ENCODE measurements at regions not wholly inside any gene's neighbourhood (a gene's known extent, or its start where the extent isn't known, plus 50 kb on each side); places are given as distances from the start of the nearest gene placed in this dataset.
A peak's percentile ranks its signal among the peaks of the same experiment; 100 is the strongest.
"Not testable (repeated sequence)": the region's sequence is repeated elsewhere in the genome, so short reads cannot be mapped to it uniquely, and the experiment has no call there.

DNA sequence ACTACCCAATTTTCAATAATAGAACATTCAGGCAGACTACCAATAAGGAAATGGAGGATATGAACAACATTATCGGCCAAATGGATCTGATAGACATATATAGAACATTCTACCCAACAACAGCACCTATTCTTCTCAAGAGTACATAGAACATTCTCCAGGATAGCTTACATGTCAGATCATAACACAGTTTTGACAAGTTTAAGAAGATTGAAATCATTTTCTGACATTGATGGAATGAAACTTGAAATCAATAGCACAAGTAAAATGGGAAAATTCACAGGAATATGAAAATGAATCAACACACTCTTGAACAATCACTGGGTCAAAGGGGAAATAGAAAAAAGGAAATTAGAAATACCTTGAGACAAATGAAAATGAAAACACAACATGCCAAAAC lies 94.6 kb upstream of the MEGF10 start:
- H3K27ac ChIP-seq (ENCODE audit: poor library complexity, severe bottlenecking), result no peak overlapping the region
- H3K36me3 ChIP-seq (ENCODE audit: low read depth), result no peaks in the 10 kb centered on the region
- DNase-seq (ENCODE audit: low spot score) (no peak), ATAC-seq (ENCODE audit: low read depth) (no peak)
- no peaks in the 10 kb centered on the region for H3K9me3 ChIP-seq (ENCODE audit: severe bottlenecking)
- H3K27me3 ChIP-seq (ENCODE audit: insufficient read depth, poor library complexity, severe bottlenecking), result no peaks in the 10 kb centered on the region
- H3K4me3 ChIP-seq (ENCODE audit: severe bottlenecking), result no peak overlapping the region
- H3K4me1 ChIP-seq (ENCODE audit: insufficient read depth, poor library complexity, severe bottlenecking), result no peaks in the 10 kb centered on the region
- TF ChIP-seq, protein P1, sequence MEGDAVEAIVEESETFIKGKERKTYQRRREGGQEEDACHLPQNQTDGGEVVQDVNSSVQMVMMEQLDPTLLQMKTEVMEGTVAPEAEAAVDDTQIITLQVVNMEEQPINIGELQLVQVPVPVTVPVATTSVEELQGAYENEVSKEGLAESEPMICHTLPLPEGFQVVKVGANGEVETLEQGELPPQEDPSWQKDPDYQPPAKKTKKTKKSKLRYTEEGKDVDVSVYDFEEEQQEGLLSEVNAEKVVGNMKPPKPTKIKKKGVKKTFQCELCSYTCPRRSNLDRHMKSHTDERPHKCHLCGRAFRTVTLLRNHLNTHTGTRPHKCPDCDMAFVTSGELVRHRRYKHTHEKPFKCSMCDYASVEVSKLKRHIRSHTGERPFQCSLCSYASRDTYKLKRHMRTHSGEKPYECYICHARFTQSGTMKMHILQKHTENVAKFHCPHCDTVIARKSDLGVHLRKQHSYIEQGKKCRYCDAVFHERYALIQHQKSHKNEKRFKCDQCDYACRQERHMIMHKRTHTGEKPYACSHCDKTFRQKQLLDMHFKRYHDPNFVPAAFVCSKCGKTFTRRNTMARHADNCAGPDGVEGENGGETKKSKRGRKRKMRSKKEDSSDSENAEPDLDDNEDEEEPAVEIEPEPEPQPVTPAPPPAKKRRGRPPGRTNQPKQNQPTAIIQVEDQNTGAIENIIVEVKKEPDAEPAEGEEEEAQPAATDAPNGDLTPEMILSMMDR (IDR thresholded peaks at IDR 0.05; ENCODE audit: poor library complexity, severe bottlenecking), result no peak

DNA sequence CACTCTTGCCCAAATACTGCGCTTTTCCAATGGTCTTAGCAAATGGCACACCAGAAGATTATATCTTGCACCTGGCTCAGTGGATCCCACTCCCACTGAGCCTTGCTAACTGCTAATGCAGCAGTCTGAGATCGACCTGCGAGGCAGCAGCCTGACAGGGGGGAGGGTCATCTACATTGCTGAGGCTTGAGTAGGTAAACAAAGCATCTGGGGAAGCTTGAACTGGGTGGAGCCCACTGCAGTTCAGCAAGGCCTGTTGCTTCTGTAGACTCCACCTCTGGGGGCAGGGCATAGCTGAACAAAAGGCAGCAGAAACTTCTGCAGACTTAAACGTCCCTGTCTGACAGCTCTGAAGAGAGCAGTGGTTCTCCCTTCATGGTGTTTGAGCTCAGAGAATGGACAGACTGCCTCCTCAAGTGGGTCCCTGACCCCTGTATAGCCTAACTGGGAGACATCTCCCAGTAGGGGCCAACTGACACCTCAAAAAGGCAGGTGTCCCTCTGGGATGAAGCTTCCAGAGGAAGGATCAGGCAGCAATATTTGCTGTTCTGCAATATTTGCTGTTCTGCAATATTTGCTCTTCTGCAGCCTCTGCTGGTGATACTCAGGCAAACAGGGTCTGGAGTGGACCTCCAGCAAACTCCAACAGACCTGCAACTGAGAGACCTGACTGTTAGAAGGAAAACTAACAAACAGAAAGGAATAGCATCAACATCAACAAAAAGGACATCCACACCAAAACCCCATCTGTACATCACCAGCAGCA lies 93.0 kb upstream of the MEGF10 start:
- 0 out of 3 replicates have a peak, but pooled peaks have one; percentile 25 for ATAC-seq (ENCODE audit: low read depth)
- H3K4me3 ChIP-seq (ENCODE audit: severe bottlenecking); H3K27me3 ChIP-seq (ENCODE audit: insufficient read depth, poor library complexity, severe bottlenecking); H3K4me1 ChIP-seq (ENCODE audit: insufficient read depth, poor library complexity, severe bottlenecking); H3K27ac ChIP-seq (ENCODE audit: poor library complexity, severe bottlenecking); H3K9me3 ChIP-seq (ENCODE audit: severe bottlenecking); DNase-seq (ENCODE audit: low spot score); H3K36me3 ChIP-seq (ENCODE audit: low read depth): not testable (repeated sequence)

DNA sequence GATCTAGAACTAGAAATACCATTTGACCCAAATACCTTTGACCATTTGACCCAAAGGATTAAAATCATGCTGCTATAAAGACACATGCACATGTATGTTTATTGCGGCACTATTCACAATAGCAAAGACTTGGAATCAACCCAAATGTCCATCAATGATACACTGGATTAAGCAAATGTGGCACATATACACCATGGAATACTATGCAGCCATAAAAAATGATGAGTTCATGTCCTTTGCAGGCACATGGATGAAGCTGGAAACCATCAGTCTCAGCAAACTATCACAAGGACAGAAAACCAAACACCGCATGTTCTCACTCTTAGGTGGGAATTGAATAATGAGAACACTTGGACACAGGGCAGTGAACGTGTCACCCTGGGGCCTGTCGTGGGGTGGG lies 87.9 kb upstream of the MEGF10 start:
- not testable (repeated sequence) for DNase-seq (ENCODE audit: low spot score); H3K27ac ChIP-seq (ENCODE audit: poor library complexity, severe bottlenecking); ATAC-seq (ENCODE audit: low read depth); H3K9me3 ChIP-seq (ENCODE audit: severe bottlenecking); H3K36me3 ChIP-seq (ENCODE audit: low read depth); H3K27me3 ChIP-seq (ENCODE audit: insufficient read depth, poor library complexity, severe bottlenecking); H3K4me3 ChIP-seq (ENCODE audit: severe bottlenecking)
- H3K4me1 ChIP-seq (ENCODE audit: insufficient read depth, poor library complexity, severe bottlenecking), result peaks cover 33% of the 10 kb centered on the region

DNA sequence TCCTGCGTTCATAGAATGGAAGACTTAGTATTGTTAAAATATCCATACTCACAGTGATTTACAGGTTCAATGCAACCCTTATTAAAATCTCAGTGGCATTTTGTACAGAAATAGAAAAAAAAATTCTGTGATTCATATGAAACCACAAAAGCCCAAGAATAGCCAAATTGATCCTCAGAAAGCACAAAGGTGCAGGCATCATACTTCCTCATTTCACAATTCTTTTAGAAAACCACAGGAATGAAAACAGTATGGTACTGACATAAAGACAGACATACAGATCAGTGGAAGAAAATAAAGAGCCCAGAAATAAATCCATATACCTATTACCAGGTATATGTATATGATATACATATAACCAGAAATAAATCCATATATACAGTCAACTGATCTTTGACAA lies 86.8 kb upstream of the MEGF10 start:
- peak; percentile 87 for ATAC-seq (ENCODE audit: low read depth)
- Histone ChIP-seq H3K27me3 (ENCODE audit: insufficient read depth, poor library complexity, severe bottlenecking) (no peaks in the 10 kb centered on the region), H3K27ac (ENCODE audit: poor library complexity, severe bottlenecking) (no peak overlapping the region), H3K4me1 (ENCODE audit: insufficient read depth, poor library complexity, severe bottlenecking) (peaks cover 33% of the 10 kb centered on the region), H3K9me3 (ENCODE audit: severe bottlenecking) (no peaks in the 10 kb centered on the region), H3K4me3 (ENCODE audit: severe bottlenecking) (no peak overlapping the region), H3K36me3 (ENCODE audit: low read depth) (no peaks in the 10 kb centered on the region)
- no peak for DNase-seq (ENCODE audit: low spot score)
- TF ChIP-seq, protein P1 (IDR thresholded peaks at IDR 0.05; ENCODE audit: poor library complexity, severe bottlenecking), result no peak

DNA sequence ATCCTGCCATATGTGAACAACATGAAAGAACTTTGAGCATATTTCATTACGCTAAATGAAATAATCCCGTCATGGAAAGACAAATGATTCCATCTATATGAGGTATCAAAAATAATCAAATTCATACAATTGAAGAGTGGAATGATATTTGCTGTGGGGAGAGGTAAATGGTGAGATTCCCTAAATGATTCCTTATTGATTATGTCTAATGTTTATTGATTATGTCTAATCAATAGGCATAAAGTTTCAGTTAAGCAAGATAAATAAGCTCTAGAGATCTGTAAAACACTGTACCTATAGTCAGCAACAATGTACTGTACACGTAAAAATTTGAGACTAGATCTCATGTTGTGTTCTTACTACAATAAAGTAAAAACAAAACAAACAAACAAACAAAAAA lies 85.4 kb upstream of the MEGF10 start:
- Histone ChIP-seq H3K4me3 (ENCODE audit: severe bottlenecking) (no peak overlapping the region), H3K27ac (ENCODE audit: poor library complexity, severe bottlenecking) (no peak overlapping the region), H3K36me3 (ENCODE audit: low read depth) (no peaks in the 10 kb centered on the region), H3K4me1 (ENCODE audit: insufficient read depth, poor library complexity, severe bottlenecking) (peaks cover 33% of the 10 kb centered on the region), H3K9me3 (ENCODE audit: severe bottlenecking) (no peaks in the 10 kb centered on the region), H3K27me3 (ENCODE audit: insufficient read depth, poor library complexity, severe bottlenecking) (no peaks in the 10 kb centered on the region)
- ATAC-seq (ENCODE audit: low read depth) (no peak), DNase-seq (ENCODE audit: low spot score) (no peak)
- TF ChIP-seq, protein P1 (IDR thresholded peaks at IDR 0.05; ENCODE audit: poor library complexity, severe bottlenecking), result no peak

All from RWPE2 (cell line).